ENCODE measurements at regions not wholly inside any gene's neighbourhood (a gene's known extent, or its start where the extent isn't known, plus 50 kb on each side); places are given as distances from the start of the nearest gene placed in this dataset.

DNA sequence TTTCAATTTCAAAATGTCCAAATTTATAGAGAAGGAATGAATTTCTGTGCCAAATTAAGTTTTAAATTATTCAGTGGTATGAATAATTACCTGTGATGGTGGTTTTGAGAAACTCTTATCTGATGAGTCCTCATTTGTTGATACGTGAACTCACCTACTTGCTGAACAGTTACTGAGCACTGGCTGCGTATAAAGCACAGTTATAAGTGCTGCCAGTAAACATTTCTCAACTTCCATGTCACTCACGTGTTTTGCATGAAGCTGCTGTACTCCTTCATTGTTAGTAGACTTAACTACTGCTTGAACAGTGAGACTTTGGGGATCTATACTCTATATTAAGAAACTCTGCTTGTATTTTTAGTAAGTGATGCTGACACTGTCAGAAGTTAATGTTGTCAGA, 269.1 kb upstream of the FZD8 start:
- Histone ChIP-seq H4K91ac (ENCODE audit: insufficient read depth, low read depth, low read length) (peak overlapping the region; percentile 69), H3K27me3 (ENCODE audit: control insufficient read depth, insufficient read depth, low read length) (no peaks in the 10 kb centered on the region), H3K79me1 (ENCODE audit: low read depth in 1 of 2, low read length in 2 of 2) (no peaks in the 10 kb centered on the region), H2BK5ac (ENCODE audit: low read depth, low read length, poor library complexity, severe bottlenecking) (peak overlapping the region; percentile 86), H3K4me1 (ENCODE audit: control insufficient read depth, insufficient read depth, low read length) (peaks cover 14% of the 10 kb centered on the region), H2BK20ac (ENCODE audit: low read depth, low read length) (peak overlapping the region; percentile 96), H3K9me1 (ENCODE audit: insufficient read depth, low read length) (peaks cover 5% of the 10 kb centered on the region), H3K4ac (ENCODE audit: low read depth, low read length) (peak overlapping the region; percentile 69), H3K56ac (ENCODE audit: extremely low read depth, insufficient read depth, low read length) (no peak overlapping the region), H4K5ac (ENCODE audit: low read depth, low read length) (peak overlapping the region; percentile 73; the same call in 1 of the 2 replicates), H2AK9ac (replicated peaks; ENCODE audit: low read depth, low read length, poor library complexity) (no peak overlapping the region), H3K4me2 (ENCODE audit: low read depth, low read length) (no peak overlapping the region), H2AK5ac (ENCODE audit: low read depth, low read length) (peak overlapping the region; percentile 79), H3K18ac (ENCODE audit: low read depth, low read length) (peak overlapping the region; percentile 98; the same call in 1 of the 2 replicates), H3K9ac (ENCODE audit: low read depth, low read length) (no peak overlapping the region), H2AFZ (replicated peaks; ENCODE audit: low read length, poor library complexity) (no peak overlapping the region), H3K9me3 (ENCODE audit: control insufficient read depth, insufficient read depth, low read length) (no peaks in the 10 kb centered on the region), H4K8ac (ENCODE audit: low read depth in 2 of 2, low read length in 2 of 2) (peak overlapping the region; percentile 49 to 82), H3K27ac (ENCODE audit: insufficient read depth, low read length) (no peak overlapping the region), H3K14ac (replicated peaks; ENCODE audit: low read depth, low read length) (peak overlapping the region; percentile 39), H4K20me1 (ENCODE audit: insufficient read depth, low read length) (no peaks in the 10 kb centered on the region), H2BK120ac (ENCODE audit: low read depth, low read length) (peak overlapping the region; percentile 89), H3K23ac (ENCODE audit: low read depth, low read length) (peak overlapping the region; percentile 44; the same call in 1 of the 2 replicates), H3K36me3 (ENCODE audit: control insufficient read depth, insufficient read depth, low read length) (no peaks in the 10 kb centered on the region), H2BK15ac (ENCODE audit: low read depth, low read length) (peak overlapping the region; percentile 98), H3K4me3 (ENCODE audit: insufficient read depth, low read depth, low read length) (no peak overlapping the region)
- intact Hi-C loops (cut with micrococcal nuclease): loop anchor here (5.0 to 10.0 kb wide), 2 partner anchors 184 to 864 kb away; no protein-coding TSS in a partner anchor
- ChIA-PET CTCF (no interaction called here), POLR2A (ENCODE audit: unreplicated experiment) (interaction anchor here (0.6 kb wide), 1 partner anchor 71 kb away, joined by 3 read pairs; no protein-coding TSS in a partner anchor)
- in situ Hi-C loops (cut with MboI; ENCODE audit: low sequenced_read_pairs): loop anchor here (10.0 kb wide), 1 partner anchor 266 kb away; the partner anchor contains the start of gene FZD8
- 90% methylated on average over 2 of the region's 3 CpGs; no CpG with 5 or more reads in 1 of the 2 experiments for WGBS, 2 experiments (ENCODE audit: extremely low coverage in 2 of 2, insufficient read length in 1 of 2)
- no peak for DNase-seq
- no TSS peak for BruUV-seq (replicated peaks)
- dilution Hi-C loops (cut with HindIII; ENCODE audit: low sequenced_read_pairs, unreplicated experiment): no loop called here
- ATAC-seq (ENCODE audit: low read depth): no peak
- TF ChIP-seq USF2 (IDR thresholded peaks at IDR 0.05; ENCODE audit: low read depth, low read length): no peak
- no peak for TF ChIP-seq NFE2L2 (IDR thresholded peaks at IDR 0.05; ENCODE audit: low read depth, low read length)
- no peak for TF ChIP-seq CHD1 (IDR thresholded peaks at IDR 0.05; ENCODE audit: low read depth, low read length)
- no peak for TF ChIP-seq MAFK (IDR thresholded peaks at IDR 0.05; ENCODE audit: low read depth, low read length)
- no peak for TF ChIP-seq RCOR1 (IDR thresholded peaks at IDR 0.05; ENCODE audit: insufficient replicate concordance, low read length)
- TF ChIP-seq FOS (IDR thresholded peaks at IDR 0.05; ENCODE audit: low read depth, low read length): no peak
- TF ChIP-seq, protein P1, sequence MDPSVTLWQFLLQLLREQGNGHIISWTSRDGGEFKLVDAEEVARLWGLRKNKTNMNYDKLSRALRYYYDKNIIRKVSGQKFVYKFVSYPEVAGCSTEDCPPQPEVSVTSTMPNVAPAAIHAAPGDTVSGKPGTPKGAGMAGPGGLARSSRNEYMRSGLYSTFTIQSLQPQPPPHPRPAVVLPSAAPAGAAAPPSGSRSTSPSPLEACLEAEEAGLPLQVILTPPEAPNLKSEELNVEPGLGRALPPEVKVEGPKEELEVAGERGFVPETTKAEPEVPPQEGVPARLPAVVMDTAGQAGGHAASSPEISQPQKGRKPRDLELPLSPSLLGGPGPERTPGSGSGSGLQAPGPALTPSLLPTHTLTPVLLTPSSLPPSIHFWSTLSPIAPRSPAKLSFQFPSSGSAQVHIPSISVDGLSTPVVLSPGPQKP (IDR thresholded peaks at IDR 0.05; ENCODE audit: borderline replicate concordance, low read depth, low read length): no peak
- no peak for TF ChIP-seq SMC3 (IDR thresholded peaks at IDR 0.05; ENCODE audit: low read depth, low read length)
- TF ChIP-seq POLR2A (IDR thresholded peaks at IDR 0.05; ENCODE audit: low read depth, low read length): no peak
- TF ChIP-seq CTCF (conservative IDR thresholded peaks at IDR 0.05; ENCODE audit: low read depth, low read length): no peak
- TF ChIP-seq RAD21 (IDR thresholded peaks at IDR 0.05; ENCODE audit: low read length): no peak
- no peak for TF ChIP-seq RFX5 (IDR thresholded peaks at IDR 0.05; ENCODE audit: low read depth, low read length)
- no peak for TF ChIP-seq MAZ (IDR thresholded peaks at IDR 0.05; ENCODE audit: borderline replicate concordance, low read depth, low read length)
- no peak for TF ChIP-seq BHLHE40 (IDR thresholded peaks at IDR 0.05; ENCODE audit: low read depth, low read length)
- no peak for TF ChIP-seq MXI1 (IDR thresholded peaks at IDR 0.05; ENCODE audit: borderline replicate concordance, low read depth, low read length)
- no peak for TF ChIP-seq CEBPB (IDR thresholded peaks at IDR 0.05; ENCODE audit: low read depth, low read length)

Measured in IMR-90 (cell line).